ENCODE measurements at regions not wholly inside any gene's neighbourhood (a gene's known extent, or its start where the extent isn't known, plus 50 kb on each side); places are given as distances from the start of the nearest gene placed in this dataset.

GRCh38 chr1:30406996-30407864 lies 316.2 kb downstream of the MATN1 start:
- no peak for DNase-seq (ENCODE audit: low read depth, low spot score)

- no peak for DNase-seq (ENCODE audit: low read depth, low spot score)
Observed at GRCh38 chr1:30405631-30406212, 317.7 kb downstream of the MATN1 start.

GRCh38 chr1:30405081-30405480 lies 318.3 kb downstream of the MATN1 start:
- no peak for DNase-seq (ENCODE audit: low read depth, low spot score)

GRCh38 chr1:30404341-30404740 lies 319.0 kb downstream of the MATN1 start:
- DNase-seq (ENCODE audit: low read depth, low spot score): no peak

- DNase-seq (ENCODE audit: low read depth, low spot score): no peak
Observed at GRCh38 chr1:30403726-30404125, 319.7 kb downstream of the MATN1 start.

- no peak for DNase-seq (ENCODE audit: low read depth, low spot score)
Observed at GRCh38 chr1:30403061-30403645, 320.2 kb downstream of the MATN1 start.

GRCh38 chr1:30402031-30402430 lies 321.4 kb downstream of the MATN1 start:
- DNase-seq (ENCODE audit: low read depth, low spot score): no peak

- DNase-seq (ENCODE audit: low read depth, low spot score): no peak
Observed at GRCh38 chr1:30400507-30400906, 322.9 kb downstream of the MATN1 start.

GRCh38 chr1:30399026-30399425 lies 324.4 kb downstream of the MATN1 start:
- DNase-seq (ENCODE audit: low read depth, low spot score): no peak

- DNase-seq (ENCODE audit: low read depth, low spot score): no peak
Observed at GRCh38 chr1:30397576-30397975, 325.8 kb downstream of the MATN1 start.

GRCh38 chr1:30395631-30396030 lies 327.8 kb downstream of the MATN1 start:
- DNase-seq (ENCODE audit: low read depth, low spot score): no peak

GRCh38 chr1:30388386-30388785 lies 335.0 kb downstream of the MATN1 start:
- DNase-seq (ENCODE audit: low read depth, low spot score): no peak

GRCh38 chr1:30386156-30386926 lies 337.0 kb downstream of the MATN1 start:
- no peak for DNase-seq (ENCODE audit: low read depth, low spot score)

GRCh38 chr1:30385246-30385995 lies 338.0 kb downstream of the MATN1 start:
- no peak for DNase-seq (ENCODE audit: low read depth, low spot score)

- no peak for DNase-seq (ENCODE audit: low read depth, low spot score)
Observed at GRCh38 chr1:30384286-30385245, 338.8 kb downstream of the MATN1 start.

- no peak for DNase-seq (ENCODE audit: low read depth, low spot score)
Observed at GRCh38 chr1:30383221-30383711, 340.1 kb downstream of the MATN1 start.

- no peak for DNase-seq (ENCODE audit: low read depth, low spot score)
Observed at GRCh38 chr1:30382496-30382895, 340.9 kb downstream of the MATN1 start.

- no peak for DNase-seq (ENCODE audit: low read depth, low spot score)
Observed at GRCh38 chr1:30381671-30382365, 341.6 kb downstream of the MATN1 start.

GRCh38 chr1:30381266-30381665 lies 342.1 kb downstream of the MATN1 start:
- no peak for DNase-seq (ENCODE audit: low read depth, low spot score)

Data from activated CD4-positive, CD25-positive, alpha-beta regulatory T cell treated with anti-CD3 and anti-CD28 coated beads, Interleukin-2, amount 50 U/mL, for 16 hours (primary cell).